B cell (primary cell): ENCODE measurements at regions not wholly inside any gene's neighbourhood (a gene's known extent, or its start where the extent isn't known, plus 50 kb on each side); places are given as distances from the start of the nearest gene placed in this dataset.
"Not testable (repeated sequence)": the region's sequence is repeated elsewhere in the genome, so short reads cannot be mapped to it uniquely, and the experiment has no call there.

ENCODE experiments used
- ATAC-seq: fragments of 200-7000 bp; cut with Tn5 transposase; one replicate; pipeline ENCODE4 v1.10.0; 2021; ENCODE audit warnings: low read depth, mild to moderate bottlenecking, moderate number of reproducible peaks, moderate library complexity
- CTCF ChIA-PET: fragments of 350-600 bp; sonication (Branson Sonifier 250); formaldehyde crosslinking; loops from one replicate; lab custom pipeline; 2021; ENCODE audit warnings: antibody characterized with exemption, inconsistent platforms; lab: Charles Lee
- POLR2A ChIA-PET: fragments of 350-600 bp; sonication (Branson Sonifier 250); formaldehyde crosslinking; loops from one replicate; lab custom pipeline; 2021; ENCODE audit warnings: antibody characterized with exemption; lab: Charles Lee
- DNase-seq: peaks from one replicate; pipeline ENCODE4 v3.0.0; 2013
- H2AFZ ChIP-seq: 2 replicates; pipeline ENCODE4 v1.6.1; 2012; ENCODE audit warnings: mild to moderate bottlenecking, low read depth, low read length; ENCODE audit not compliant: insufficient read depth, poor library complexity, severe bottlenecking
- H3K27ac ChIP-seq, 2 donors: 1 replicate in 1 of 2; 2 replicates in 1 of 2; pipeline ENCODE4 v1.5.1; 2012 to 2013; ENCODE audit warnings: low read length in 2 of 2, mild to moderate bottlenecking in 2 of 2, moderate library complexity in 1 of 2
- H3K27me3 ChIP-seq, 4 experiments: fragments of 200-600 bp in 1 of 4; sonication (generic) in 1 of 4; replicated peaks in 1 of 4; 1 replicate in 2 of 4; 2 replicates in 2 of 4; pipeline versions ENCODE4 v1.6.1 to v1.7.0; 2013 to 2016; ENCODE audit warnings: low read length in 3 of 4, mild to moderate bottlenecking in 2 of 4, mixed read lengths in 1 of 4, moderate library complexity in 1 of 4; ENCODE audit not compliant: insufficient read depth in 4 of 4, control insufficient read depth in 3 of 4; ENCODE audit errors: control extremely low read depth in 1 of 4
- H3K36me3 ChIP-seq, 2 experiments: replicated peaks in 1 of 2; 1 replicate in 1 of 2; 2 replicates in 1 of 2; pipeline versions ENCODE4 v1.6.1 to v1.7.1; 2013; ENCODE audit warnings: low read length in 1 of 2; ENCODE audit not compliant: insufficient read depth in 2 of 2, control insufficient read depth in 1 of 2; ENCODE audit errors: control extremely low read depth in 1 of 2, extremely low read depth in 1 of 2
- H3K4me1 ChIP-seq, 2 donors: fragments of 200-600 bp in 1 of 2; sonication (generic) in 1 of 2; 1 replicate in 1 of 2; 2 replicates in 1 of 2; pipeline versions ENCODE4 v1.5.1 to v1.6.1; 2013 to 2017; ENCODE audit warnings: low read length in 2 of 2; ENCODE audit not compliant: control insufficient read depth in 2 of 2, insufficient read depth in 2 of 2
- H3K4me2 ChIP-seq: replicated peaks from 2 replicates; pipeline ENCODE3; 2012; ENCODE audit warnings: mild to moderate bottlenecking, low read depth, low read length; ENCODE audit not compliant: poor library complexity, severe bottlenecking
- H3K4me3 ChIP-seq, 5 experiments: fragments of 200-600 bp in 1 of 5; sonication (generic) in 1 of 5; 1 replicate in 3 of 5; 2 replicates in 2 of 5; pipeline versions ENCODE4 v1.5.1 to v1.7.0; 2011 to 2016; ENCODE audit warnings: low read length in 4 of 5, mild to moderate bottlenecking in 4 of 5, low read depth in 2 of 5, control low read depth in 1 of 5, moderate library complexity in 1 of 5; ENCODE audit not compliant: insufficient read depth in 1 of 5; ENCODE audit errors: control extremely low read depth in 1 of 5, extremely low read depth in 1 of 5
- H3K79me2 ChIP-seq: fragments of 200-600 bp; sonication (generic); one replicate; pipeline ENCODE4 v1.6.0; 2016; ENCODE audit warnings: low read length; ENCODE audit not compliant: control insufficient read depth, insufficient read depth
- H3K9ac ChIP-seq: fragments of 200-600 bp; sonication (generic); 2 replicates; pipeline ENCODE4 v1.6.1; 2017; ENCODE audit warnings: mild to moderate bottlenecking, low read length, moderate library complexity
- H3K9me3 ChIP-seq, 3 donors: one replicate each; pipeline versions ENCODE4 v1.6.1 to v1.7.1; 2013; ENCODE audit warnings: low read length in 2 of 3; ENCODE audit not compliant: control insufficient read depth in 2 of 3, insufficient read depth in 1 of 3; ENCODE audit errors: control extremely low read depth in 1 of 3
- H4K20me1 ChIP-seq: 2 replicates; pipeline ENCODE4 v1.6.0; 2012; ENCODE audit warnings: mild to moderate bottlenecking, low read length; ENCODE audit not compliant: insufficient read depth, control insufficient read depth, poor library complexity, severe bottlenecking
- H3K27ac Mint-ChIP-seq: one replicate; pipeline ENCODE4 v1.8.0; 2021; ENCODE audit warnings: mixed read lengths
- H3K27me3 Mint-ChIP-seq: one replicate; pipeline ENCODE4 v1.8.0; 2021; ENCODE audit warnings: mixed read lengths
- H3K4me1 Mint-ChIP-seq: one replicate; pipeline ENCODE4 v1.8.0; 2021; ENCODE audit warnings: mixed read lengths
- H3K4me3 Mint-ChIP-seq: one replicate; pipeline ENCODE4 v1.8.0; 2021; ENCODE audit warnings: mixed read lengths
- H3K9me3 Mint-ChIP-seq: one replicate; pipeline ENCODE4 v1.8.0; 2022; ENCODE audit warnings: mixed read lengths; ENCODE audit not compliant: insufficient read depth
- CTCF ChIP-seq: fragments of 200-600 bp; IDR thresholded peaks from one replicate; pipeline ENCODE4 v1.8.0; 2022; ENCODE audit warnings: antibody characterized with exemption, mild to moderate bottlenecking
- EZH2 ChIP-seq: IDR thresholded peaks from 2 replicates; pipeline ENCODE4 v1.6.1; 2012; ENCODE audit warnings: borderline replicate concordance, low read depth, mild to moderate bottlenecking, moderate library complexity, low read length; ENCODE audit not compliant: insufficient read depth, poor library complexity, severe bottlenecking
- WGBS: methylation state at CpG from one replicate; pipeline ENCODE4 v1.1.5; 2013; ENCODE audit warnings: missing lambda C conversion rate; ENCODE audit not compliant: insufficient coverage; 5-methylcytosine and 5-hydroxymethylcytosine counted together
- intact Hi-C: fragments of 100-400 bp; cut with micrococcal nuclease; formaldehyde crosslinking; loops from one replicate; pipeline ENCODE4 v1.10.0; 2022

- WGBS, result no CpG with 5 or more reads among the region's 3 CpGs
Measured at GRCh38 chr7:116410694-116411093, 88.8 kb upstream of the CAV2 start.

GRCh38 chr7:116417593-116418345 lies 81.8 kb upstream of the CAV2 start:
- no peak for TF ChIP-seq EZH2
- TF ChIP-seq CTCF, result no peak
- peaks cover 13% of the 10 kb centered on the region for H3K27me3 Mint-ChIP-seq
- Histone ChIP-seq H3K4me1 (no peaks in the 10 kb centered on the region), H2AFZ (no peak overlapping the region), H3K4me3 (no peak overlapping the region), H3K36me3 (no peaks in the 10 kb centered on the region), H3K79me2 (no peaks in the 10 kb centered on the region), H3K4me2 (no peak overlapping the region), H4K20me1 (no peaks in the 10 kb centered on the region), H3K27me3 (no peaks in the 10 kb centered on the region), H3K9me3 (no peaks in the 10 kb centered on the region), H3K9ac (no peak overlapping the region), H3K27ac (no peak overlapping the region)
- CTCF ChIA-PET, result no interaction called here
- intact Hi-C loops, result no loop called here
- H3K27ac Mint-ChIP-seq, result no peak overlapping the region
- POLR2A ChIA-PET, result no interaction called here
- H3K9me3 Mint-ChIP-seq, result no peaks in the 10 kb centered on the region
- 83% methylated on average over 2 of the region's 7 CpGs for WGBS
- no peak overlapping the region for H3K4me3 Mint-ChIP-seq
- H3K4me1 Mint-ChIP-seq, result no peaks in the 10 kb centered on the region
- ATAC-seq (no peak), DNase-seq (no peak)

More at GRCh38 chr7:116410694-116411093, 88.8 kb upstream of the CAV2 start:
- H2AFZ ChIP-seq, H3K27ac ChIP-seq, intact Hi-C loops, H3K9me3 Mint-ChIP-seq, H3K79me2 ChIP-seq, H3K4me2 ChIP-seq, POLR2A ChIA-PET, ATAC-seq, H3K4me1 Mint-ChIP-seq, H3K4me1 ChIP-seq, H3K27me3 Mint-ChIP-seq, H3K9ac ChIP-seq, H3K4me3 ChIP-seq, H3K4me3 Mint-ChIP-seq, H4K20me1 ChIP-seq, H3K27ac Mint-ChIP-seq, H3K9me3 ChIP-seq, H3K36me3 ChIP-seq, CTCF ChIA-PET, H3K27me3 ChIP-seq, DNase-seq: not testable (repeated sequence)
